HL-60 (cell line): ENCODE measurements at regions not wholly inside any gene's neighbourhood (a gene's known extent, or its start where the extent isn't known, plus 50 kb on each side); places are given as distances from the start of the nearest gene placed in this dataset.

ENCODE experiments used
- DNase-seq, 2 experiments: peaks; one replicate each; pipeline ENCODE4 v3.0.0-alpha.2; 2010 to 2020; ENCODE audit warnings: low read depth in 1 of 2, low spot score in 1 of 2
- H3K27ac ChIP-seq: fragments of 250-450 bp; sonication (Bioruptor Pico); replicated peaks from 2 replicates; pipeline ENCODE4 v1.5.1; 2020; ENCODE audit warnings: mild to moderate bottlenecking, moderate library complexity
- H3K27me3 ChIP-seq: fragments of 250-450 bp; sonication (Bioruptor Pico); 2 replicates; pipeline ENCODE4 v1.5.1; 2021; ENCODE audit warnings: mild to moderate bottlenecking, moderate library complexity; ENCODE audit not compliant: insufficient read depth, poor library complexity, severe bottlenecking
- H3K4me3 ChIP-seq: replicated peaks from 2 replicates; pipeline ENCODE4 v1.5.1; 2011; ENCODE audit warnings: mild to moderate bottlenecking, control low read depth, low read length; ENCODE audit not compliant: insufficient read depth
- GABPA ChIP-seq: IDR thresholded peaks from 2 replicates; pipeline ENCODE4 v1.6.1; 2012; ENCODE audit warnings: low read depth
- POLR2AphosphoS5 ChIP-seq: IDR thresholded peaks from 2 replicates; pipeline ENCODE4 v1.6.1; 2012; ENCODE audit warnings: low read depth
- SPI1 ChIP-seq: IDR thresholded peaks from 2 replicates; pipeline ENCODE4 v1.6.1; 2012; ENCODE audit warnings: low read depth, mild to moderate bottlenecking, borderline replicate concordance
- TF ChIP-seq, protein P1 (sequence below): IDR thresholded peaks from one replicate; pipeline ENCODE4 v1.5.1; 2011; ENCODE audit warnings: low read length, control low read depth, inconsistent platforms; ENCODE audit not compliant: insufficient read depth
- TF ChIP-seq, protein P2 (sequence below): IDR thresholded peaks from 2 replicates; pipeline ENCODE4 v1.6.1; 2012; ENCODE audit warnings: low read depth; ENCODE audit not compliant: insufficient replicate concordance

DNA sequence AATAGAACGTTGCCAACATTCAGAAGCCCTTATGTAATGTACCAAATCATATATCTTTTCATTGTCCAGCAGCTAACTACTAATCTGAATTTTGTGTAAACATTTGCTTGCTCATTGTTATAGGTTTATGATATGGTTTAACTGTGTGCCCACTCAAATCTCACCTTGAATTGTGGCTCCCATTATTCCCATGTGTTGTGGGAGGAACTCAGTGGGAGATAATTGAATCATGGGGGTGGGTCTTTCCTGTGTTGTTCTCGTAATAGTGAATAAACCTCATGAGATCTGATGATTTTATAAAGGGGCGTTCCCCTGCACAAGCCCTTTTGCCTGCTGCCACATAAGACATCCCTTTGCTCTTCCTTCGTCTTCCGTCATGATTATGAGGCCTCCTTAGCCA lies 91.9 kb upstream of the CLVS2 start:
- TF ChIP-seq, protein P1, sequence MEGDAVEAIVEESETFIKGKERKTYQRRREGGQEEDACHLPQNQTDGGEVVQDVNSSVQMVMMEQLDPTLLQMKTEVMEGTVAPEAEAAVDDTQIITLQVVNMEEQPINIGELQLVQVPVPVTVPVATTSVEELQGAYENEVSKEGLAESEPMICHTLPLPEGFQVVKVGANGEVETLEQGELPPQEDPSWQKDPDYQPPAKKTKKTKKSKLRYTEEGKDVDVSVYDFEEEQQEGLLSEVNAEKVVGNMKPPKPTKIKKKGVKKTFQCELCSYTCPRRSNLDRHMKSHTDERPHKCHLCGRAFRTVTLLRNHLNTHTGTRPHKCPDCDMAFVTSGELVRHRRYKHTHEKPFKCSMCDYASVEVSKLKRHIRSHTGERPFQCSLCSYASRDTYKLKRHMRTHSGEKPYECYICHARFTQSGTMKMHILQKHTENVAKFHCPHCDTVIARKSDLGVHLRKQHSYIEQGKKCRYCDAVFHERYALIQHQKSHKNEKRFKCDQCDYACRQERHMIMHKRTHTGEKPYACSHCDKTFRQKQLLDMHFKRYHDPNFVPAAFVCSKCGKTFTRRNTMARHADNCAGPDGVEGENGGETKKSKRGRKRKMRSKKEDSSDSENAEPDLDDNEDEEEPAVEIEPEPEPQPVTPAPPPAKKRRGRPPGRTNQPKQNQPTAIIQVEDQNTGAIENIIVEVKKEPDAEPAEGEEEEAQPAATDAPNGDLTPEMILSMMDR: no peak
- TF ChIP-seq GABPA (no peak), SPI1 (no peak), POLR2AphosphoS5 (no peak)
- TF ChIP-seq, protein P2, sequence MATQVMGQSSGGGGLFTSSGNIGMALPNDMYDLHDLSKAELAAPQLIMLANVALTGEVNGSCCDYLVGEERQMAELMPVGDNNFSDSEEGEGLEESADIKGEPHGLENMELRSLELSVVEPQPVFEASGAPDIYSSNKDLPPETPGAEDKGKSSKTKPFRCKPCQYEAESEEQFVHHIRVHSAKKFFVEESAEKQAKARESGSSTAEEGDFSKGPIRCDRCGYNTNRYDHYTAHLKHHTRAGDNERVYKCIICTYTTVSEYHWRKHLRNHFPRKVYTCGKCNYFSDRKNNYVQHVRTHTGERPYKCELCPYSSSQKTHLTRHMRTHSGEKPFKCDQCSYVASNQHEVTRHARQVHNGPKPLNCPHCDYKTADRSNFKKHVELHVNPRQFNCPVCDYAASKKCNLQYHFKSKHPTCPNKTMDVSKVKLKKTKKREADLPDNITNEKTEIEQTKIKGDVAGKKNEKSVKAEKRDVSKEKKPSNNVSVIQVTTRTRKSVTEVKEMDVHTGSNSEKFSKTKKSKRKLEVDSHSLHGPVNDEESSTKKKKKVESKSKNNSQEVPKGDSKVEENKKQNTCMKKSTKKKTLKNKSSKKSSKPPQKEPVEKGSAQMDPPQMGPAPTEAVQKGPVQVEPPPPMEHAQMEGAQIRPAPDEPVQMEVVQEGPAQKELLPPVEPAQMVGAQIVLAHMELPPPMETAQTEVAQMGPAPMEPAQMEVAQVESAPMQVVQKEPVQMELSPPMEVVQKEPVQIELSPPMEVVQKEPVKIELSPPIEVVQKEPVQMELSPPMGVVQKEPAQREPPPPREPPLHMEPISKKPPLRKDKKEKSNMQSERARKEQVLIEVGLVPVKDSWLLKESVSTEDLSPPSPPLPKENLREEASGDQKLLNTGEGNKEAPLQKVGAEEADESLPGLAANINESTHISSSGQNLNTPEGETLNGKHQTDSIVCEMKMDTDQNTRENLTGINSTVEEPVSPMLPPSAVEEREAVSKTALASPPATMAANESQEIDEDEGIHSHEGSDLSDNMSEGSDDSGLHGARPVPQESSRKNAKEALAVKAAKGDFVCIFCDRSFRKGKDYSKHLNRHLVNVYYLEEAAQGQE: no peak
- Histone ChIP-seq H3K27ac (no peak overlapping the region), H3K27me3 (no peaks in the 10 kb centered on the region), H3K4me3 (no peak overlapping the region)
- DNase-seq: no peak

- Histone ChIP-seq H3K4me3 (no peak overlapping the region), H3K27ac (no peak overlapping the region), H3K27me3 (no peaks in the 10 kb centered on the region)
- DNase-seq: no peak
- TF ChIP-seq GABPA (no peak), POLR2AphosphoS5 (no peak), SPI1 (no peak)
- TF ChIP-seq, protein P2: no peak
- TF ChIP-seq, protein P1: no peak
Observed at GRCh38 chr6:122913558-122913957, 82.5 kb upstream of the CLVS2 start.

- Histone ChIP-seq H3K27ac (no peak overlapping the region), H3K4me3 (no peak overlapping the region), H3K27me3 (no peaks in the 10 kb centered on the region)
- DNase-seq: no peak
- TF ChIP-seq, protein P2: no peak
- no peak for TF ChIP-seq POLR2AphosphoS5
- TF ChIP-seq SPI1: no peak
- no peak for TF ChIP-seq GABPA
- TF ChIP-seq, protein P1: no peak
Observed at GRCh38 chr6:122918714-122919113, 77.3 kb upstream of the CLVS2 start.
